K562 (cell line): ENCODE measurements at regions not wholly inside any gene's neighbourhood (a gene's known extent, or its start where the extent isn't known, plus 50 kb on each side); places are given as distances from the start of the nearest gene placed in this dataset.

Experiments used
- ATAC-seq: fragments of 200-7000 bp; cut with Tn5 transposase; 3 replicates; pipeline ENCODE4 v1.9.1; 2020; ENCODE audit warnings: moderate library complexity
- BruUV-seq: library from RNA; stranded (reverse); fragments of 400-500 nt; replicated peaks from 2 replicates; lab custom pipeline; 2021; lab: Mats Ljungman, UMichigan
- CTCF ChIA-PET: fragments of 300-600 bp; formaldehyde crosslinking; extraction: SDS; loops from one replicate; lab custom pipeline; 2021; ENCODE audit warnings: low intra/inter-chr PET ratio; lab: Yijun Ruan, JAX
- POLR2A ChIA-PET: fragments of 300-600, 350-650 bp; sonication (Branson Sonifier 250); formaldehyde crosslinking; extraction: SDS; loops from one replicate; lab custom pipeline; 2021; ENCODE audit warnings: antibody characterized with exemption, inconsistent platforms; lab: Yijun Ruan, JAX
- DNase-seq, 4 experiments: peaks; one replicate each; pipeline versions ENCODE4 v3.0.0 to v3.0.0-alpha.2; 2011 to 2018; ENCODE audit warnings: low spot score in 3 of 4, mixed read lengths in 3 of 4; ENCODE audit errors: extremely low read depth in 1 of 4
- FAIRE-seq: peaks from 2 replicates; lab custom pipeline; 2011; peaks lifted over from hg19 to GRCh38; lab: Jason Lieb, UNC
- H2AFZ ChIP-seq: 2 replicates; pipeline ENCODE4 v1.6.0; 2011; ENCODE audit warnings: low read depth, low read length, control low read depth, inconsistent platforms
- H3K27ac ChIP-seq: fragments of 200-600 bp; 3 replicates; pipeline ENCODE4 v1.8.0; 2011; ENCODE audit warnings: low read depth, mild to moderate bottlenecking, control low read depth, inconsistent platforms, low read length, moderate library complexity, mixed read lengths; ENCODE audit errors: extremely low read depth
- H3K27me3 ChIP-seq, 2 experiments: fragments of 300-600 bp in 1 of 2; 2 replicates in 1 of 2; 3 replicates in 1 of 2; pipeline versions ENCODE4 v1.6.0 to v1.8.0; 2011; ENCODE audit warnings: inconsistent platforms in 2 of 2, low read length in 2 of 2, mild to moderate bottlenecking in 1 of 2, mixed read lengths in 1 of 2, moderate library complexity in 1 of 2; ENCODE audit not compliant: control insufficient read depth in 2 of 2, insufficient read depth in 2 of 2
- H3K36me3 ChIP-seq: fragments of 300-600 bp; 3 replicates; pipeline ENCODE4 v1.8.0; 2011; ENCODE audit warnings: mild to moderate bottlenecking, low read length, inconsistent platforms; ENCODE audit not compliant: control insufficient read depth, insufficient read depth
- H3K4me1 ChIP-seq, 2 experiments: fragments of 200-600 bp in 1 of 2; replicated peaks in 1 of 2; 2 replicates in 1 of 2; 3 replicates in 1 of 2; pipeline versions ENCODE4 v1.5.1 to v1.8.0; 2011; ENCODE audit warnings: inconsistent platforms in 2 of 2, low read length in 2 of 2, mild to moderate bottlenecking in 1 of 2, mixed read lengths in 1 of 2, moderate library complexity in 1 of 2; ENCODE audit not compliant: control insufficient read depth in 2 of 2, insufficient read depth in 2 of 2
- H3K4me2 ChIP-seq: 2 replicates; pipeline ENCODE4 v1.6.1; 2011; ENCODE audit warnings: low read length, control low read depth, inconsistent platforms, mixed read lengths; ENCODE audit not compliant: insufficient read depth
- H3K4me3 ChIP-seq: fragments of 200-600 bp; sonication (generic), shearing (Covaris generic); 2 replicates; pipeline ENCODE4 v1.5.1; 2016; ENCODE audit warnings: control low read depth, inconsistent platforms
- H3K79me2 ChIP-seq: fragments of 200-600 bp; 3 replicates; pipeline ENCODE4 v1.8.0; 2011; ENCODE audit warnings: low read length, inconsistent platforms; ENCODE audit not compliant: control insufficient read depth, insufficient read depth
- H3K9ac ChIP-seq, 2 experiments: 2 replicates each; pipeline versions ENCODE4 v1.6.0 to v1.6.1; 2011; ENCODE audit warnings: low read depth in 2 of 2, low read length in 2 of 2, control low read depth in 1 of 2, inconsistent platforms in 1 of 2, mild to moderate bottlenecking in 1 of 2, mixed read lengths in 1 of 2; ENCODE audit not compliant: insufficient read depth in 1 of 2
- H3K9me1 ChIP-seq: one replicate; pipeline ENCODE4 v1.6.0; 2011; ENCODE audit warnings: inconsistent platforms, mild to moderate bottlenecking, low read length, moderate library complexity; ENCODE audit not compliant: control insufficient read depth, insufficient read depth
- H3K9me3 ChIP-seq: replicated peaks from 2 replicates; pipeline ENCODE4 v1.5.1; 2011; ENCODE audit warnings: low read depth, low read length, inconsistent platforms; ENCODE audit not compliant: control insufficient read depth, insufficient read depth
- H4K20me1 ChIP-seq: replicated peaks from 2 replicates; pipeline ENCODE4 v1.6.1; 2011; ENCODE audit warnings: low read length, inconsistent platforms, mixed read lengths; ENCODE audit not compliant: control insufficient read depth, insufficient read depth
- BCL6 ChIP-seq: fragments of 250-450 bp; sonication (Bioruptor Pico); IDR thresholded peaks from 2 replicates; pipeline ENCODE4 v1.4.0; 2020
- DMBX1 ChIP-seq: fragments of 250-450 bp; sonication (Bioruptor Pico); IDR thresholded peaks from 2 replicates; pipeline ENCODE4 v1.8.0; 2022; ENCODE audit warnings: inconsistent platforms, mild to moderate bottlenecking, moderate library complexity, borderline replicate concordance
- EWSR1 ChIP-seq: fragments of 450-650 bp; IDR thresholded peaks from 2 replicates; pipeline ENCODE4 v1.6.1; 2018; ENCODE audit warnings: borderline replicate concordance, mild to moderate bottlenecking, low read depth, moderate library complexity; ENCODE audit not compliant: partially characterized antibody
- FIP1L1 ChIP-seq: fragments of 200-400 bp; formaldehyde crosslinking; IDR thresholded peaks from 2 replicates; pipeline ENCODE4 v1.6.1; 2018; ENCODE audit warnings: mild to moderate bottlenecking, low read depth, low read length; ENCODE audit not compliant: poor library complexity, severe bottlenecking
- HDAC6 ChIP-seq: IDR thresholded peaks from 2 replicates; pipeline ENCODE4 v1.6.1; 2012; ENCODE audit warnings: low read depth, mild to moderate bottlenecking, control low read depth, inconsistent platforms, low read length, moderate library complexity
- HDAC8 ChIP-seq: fragments of 450-650 bp; IDR thresholded peaks from 2 replicates; pipeline ENCODE4 v1.6.1; 2016; ENCODE audit warnings: mild to moderate bottlenecking, missing genetic modification characterization, moderate library complexity, missing compliant biosample characterization
- MAFF ChIP-seq: IDR thresholded peaks from 2 replicates; pipeline ENCODE4 v1.6.1; 2012; ENCODE audit warnings: low read length, improper control_type of control experiment
- SIRT6 ChIP-seq: IDR thresholded peaks from one replicate; pipeline ENCODE4 v1.6.1; 2012; ENCODE audit warnings: low read depth, mild to moderate bottlenecking, control low read depth, inconsistent platforms, low read length, moderate library complexity
- SNRNP70 ChIP-seq: fragments of 200-400 bp; formaldehyde crosslinking; optimal IDR thresholded peaks from 2 replicates; pipeline ENCODE3; 2017; ENCODE audit warnings: low read depth, low read length
- TBL1XR1 ChIP-seq, 2 experiments: IDR thresholded peaks; 2 replicates each; pipeline ENCODE4 v1.6.1; 2012; ENCODE audit warnings: improper control_type of control experiment in 2 of 2, low read length in 2 of 2, mild to moderate bottlenecking in 1 of 2
- ZC3H11A ChIP-seq: IDR thresholded peaks from 2 replicates; pipeline ENCODE4 v1.6.1; 2012; ENCODE audit warnings: low read depth, low read length, improper control_type of control experiment
- ZNF143 ChIP-seq: sonication (generic); formaldehyde crosslinking; IDR thresholded peaks from 2 replicates; pipeline ENCODE4 v1.9.0; 2022; ENCODE audit warnings: mild to moderate bottlenecking, missing genetic modification reagents
- ZNF232 ChIP-seq: sonication (generic); formaldehyde crosslinking; IDR thresholded peaks from 2 replicates; pipeline ENCODE4 v1.8.0; 2022; ENCODE audit warnings: mild to moderate bottlenecking, missing genetic modification reagents
- ZNF280A ChIP-seq: fragments of 450-650 bp; IDR thresholded peaks from 2 replicates; pipeline ENCODE4 v1.6.1; 2018; ENCODE audit warnings: mild to moderate bottlenecking, low read depth; ENCODE audit not compliant: partially characterized antibody
- WGBS: fragments of 100-300 bp; shearing (Covaris generic); methylation state at CpG from one replicate; pipeline ENCODE4 v1.1.6; 2016; ENCODE audit warnings: low coverage, mixed read lengths; ENCODE audit not compliant: insufficient coverage; ENCODE audit errors: missing lambda C conversion rate; 5-methylcytosine and 5-hydroxymethylcytosine counted together
- in situ Hi-C: fragments of 300-500 bp; cut with MboI; formaldehyde crosslinking; loops from 4 replicates; pipeline ENCODE4 v1.15.0; 2018; ENCODE audit warnings: inconsistent platforms, mixed read lengths
- intact Hi-C: fragments of 100-400 bp; cut with micrococcal nuclease; formaldehyde crosslinking; loops from 2 replicates; pipeline ENCODE4 v1.14.2; 2022

GRCh38 chr6:91477688-91478087 lies 890.8 kb upstream of the MAP3K7 start:
- DNase-seq = no peak
- Histone ChIP-seq H3K36me3 (no peaks in the 10 kb centered on the region), H3K4me1 (no peaks in the 10 kb centered on the region), H3K9ac (no peak overlapping the region), H4K20me1 (no peaks in the 10 kb centered on the region), H3K27ac (no peak overlapping the region), H3K27me3 (no peaks in the 10 kb centered on the region), H3K79me2 (no peaks in the 10 kb centered on the region), H2AFZ (no peak overlapping the region), H3K9me3 (no peaks in the 10 kb centered on the region), H3K4me3 (no peak overlapping the region), H3K9me1 (no peaks in the 10 kb centered on the region), H3K4me2 (no peak overlapping the region)
- ChIA-PET CTCF (no interaction called here), POLR2A (no interaction called here)
- no peak for ATAC-seq
- intact Hi-C loops = no loop called here
- in situ Hi-C loops = no loop called here
- WGBS = 2% methylated on average over 6 of the region's 6 CpGs
- no peak for TF ChIP-seq BCL6
- no peak for TF ChIP-seq EWSR1
- TF ChIP-seq TBL1XR1 (IDR thresholded peaks at IDR 0.05; ENCODE audit: low read length in 2 of 2) = no peak
- TF ChIP-seq MAFF = no peak
- TF ChIP-seq HDAC6 = no peak
- TF ChIP-seq ZNF280A = no peak
- no peak for TF ChIP-seq ZC3H11A
- TF ChIP-seq FIP1L1 = no peak
- TF ChIP-seq SIRT6 = no peak
- TF ChIP-seq ZNF232 (CRISPR knock-in tag) = no peak
- TF ChIP-seq SNRNP70 = no peak
- no peak for TF ChIP-seq ZNF143 (CRISPR knock-in tag)
- TF ChIP-seq DMBX1 = no peak
- TF ChIP-seq HDAC8 (tag) = no peak
- FAIRE-seq = no peak
- no TSS peak for BruUV-seq
